ENCODE measurements at regions not wholly inside any gene's neighbourhood (a gene's known extent, or its start where the extent isn't known, plus 50 kb on each side); places are given as distances from the start of the nearest gene placed in this dataset.

DNA sequence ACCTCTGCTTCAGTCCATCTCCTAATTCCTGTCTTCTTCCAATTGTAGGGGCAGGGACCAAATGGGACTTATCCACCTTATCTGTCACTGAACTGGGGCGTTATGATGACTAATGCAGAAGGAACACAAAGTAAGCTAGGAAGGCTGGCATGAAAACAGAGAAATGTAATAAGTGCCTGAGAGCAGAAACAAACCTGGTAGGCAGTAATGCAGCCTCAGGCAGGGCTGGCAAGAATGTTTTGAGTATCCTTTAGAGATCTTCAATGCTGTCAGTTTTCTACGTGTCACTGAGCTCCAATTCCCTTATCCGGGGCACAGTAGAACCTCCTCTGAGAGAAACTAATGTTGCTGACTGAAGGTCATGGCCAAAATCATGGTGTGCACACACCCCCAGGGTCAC, 246.2 kb upstream of the TBL1XR1 start:
- Histone ChIP-seq H3K27ac (peak overlapping the region; percentile 58 to 87 (median 77)), H3K4me1 (peaks cover 7 to 64% (median 11%) of the 10 kb centered on the region in 3 donors), H3K4me3 (peak overlapping the region in 3 of 4 donors; percentile 5 to 55 (median 7)), H3K36me3 (no peaks in the 10 kb centered on the region), H3K9me3 (no peaks in the 10 kb centered on the region), H3K27me3 (no peaks in the 10 kb centered on the region)
- DNase-seq: no peak
- WGBS, 2 donors: 28 to 29% methylated on average over 3 of the region's 3 CpGs
- intact Hi-C loops (cut with DNase I): no loop called here
- TF ChIP-seq, protein P1, sequence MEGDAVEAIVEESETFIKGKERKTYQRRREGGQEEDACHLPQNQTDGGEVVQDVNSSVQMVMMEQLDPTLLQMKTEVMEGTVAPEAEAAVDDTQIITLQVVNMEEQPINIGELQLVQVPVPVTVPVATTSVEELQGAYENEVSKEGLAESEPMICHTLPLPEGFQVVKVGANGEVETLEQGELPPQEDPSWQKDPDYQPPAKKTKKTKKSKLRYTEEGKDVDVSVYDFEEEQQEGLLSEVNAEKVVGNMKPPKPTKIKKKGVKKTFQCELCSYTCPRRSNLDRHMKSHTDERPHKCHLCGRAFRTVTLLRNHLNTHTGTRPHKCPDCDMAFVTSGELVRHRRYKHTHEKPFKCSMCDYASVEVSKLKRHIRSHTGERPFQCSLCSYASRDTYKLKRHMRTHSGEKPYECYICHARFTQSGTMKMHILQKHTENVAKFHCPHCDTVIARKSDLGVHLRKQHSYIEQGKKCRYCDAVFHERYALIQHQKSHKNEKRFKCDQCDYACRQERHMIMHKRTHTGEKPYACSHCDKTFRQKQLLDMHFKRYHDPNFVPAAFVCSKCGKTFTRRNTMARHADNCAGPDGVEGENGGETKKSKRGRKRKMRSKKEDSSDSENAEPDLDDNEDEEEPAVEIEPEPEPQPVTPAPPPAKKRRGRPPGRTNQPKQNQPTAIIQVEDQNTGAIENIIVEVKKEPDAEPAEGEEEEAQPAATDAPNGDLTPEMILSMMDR (IDR thresholded peaks at IDR 0.05): no peak
- TF ChIP-seq POLR2A (IDR thresholded peaks at IDR 0.05): no peak

DNA sequence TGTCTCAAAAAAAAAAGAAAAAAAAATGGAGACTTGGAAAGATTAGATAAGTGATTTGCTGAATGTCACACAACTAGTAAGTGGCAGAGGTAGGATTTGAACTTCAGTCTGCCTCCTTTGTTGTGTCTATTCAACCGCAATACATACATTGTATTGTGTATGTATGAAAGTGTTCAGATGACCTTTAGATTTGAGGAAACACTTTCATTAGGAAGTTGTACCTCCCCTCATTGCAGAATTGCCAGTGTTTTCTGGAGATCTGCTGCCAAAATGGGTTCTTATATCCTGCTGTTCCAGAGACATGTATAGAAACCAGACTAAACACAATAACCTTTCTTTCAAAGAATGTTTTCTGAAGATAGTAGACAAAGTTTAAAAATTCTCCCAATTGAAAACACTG, 247.4 kb upstream of the TBL1XR1 start:
- WGBS, 2 donors: 89 to 95% methylated on average over 1 of the region's 1 CpG
- Histone ChIP-seq H3K4me1 (peaks cover 14 to 76% (median 23%) of the 10 kb centered on the region in 3 donors), H3K4me3 (no peak overlapping the region), H3K27ac (no peak overlapping the region), H3K9me3 (no peaks in the 10 kb centered on the region), H3K27me3 (no peaks in the 10 kb centered on the region), H3K36me3 (no peaks in the 10 kb centered on the region)
- intact Hi-C loops (cut with DNase I): no loop called here
- TF ChIP-seq, protein P1 (IDR thresholded peaks at IDR 0.05): no peak
- TF ChIP-seq POLR2A (IDR thresholded peaks at IDR 0.05): no peak
- no peak for DNase-seq

DNA sequence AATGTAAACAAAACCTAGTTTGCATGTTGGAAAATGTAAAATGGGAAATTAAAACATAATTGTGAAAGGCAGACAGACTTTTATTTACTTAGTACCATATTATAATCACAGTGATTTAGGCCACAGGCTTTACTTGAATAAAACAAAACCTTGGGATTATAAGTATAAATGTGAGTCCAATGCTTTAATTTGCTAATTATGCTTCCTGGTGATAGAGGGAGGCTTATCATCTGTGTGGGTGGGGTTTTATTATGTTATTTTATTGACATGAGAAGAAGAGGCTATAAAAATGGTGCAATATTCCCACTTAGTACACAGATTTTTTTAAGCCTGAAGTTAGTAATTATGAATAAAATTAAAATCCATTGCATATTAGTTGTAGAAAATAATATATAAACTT, 248.3 kb upstream of the TBL1XR1 start:
- no peak for DNase-seq
- H3K27ac ChIP-seq: peak overlapping the region in 1 of 4 donors; percentile 87
- TF ChIP-seq POLR2A (IDR thresholded peaks at IDR 0.05): no peak
- TF ChIP-seq, protein P1 (IDR thresholded peaks at IDR 0.05): no peak
- no peaks in the 10 kb centered on the region for H3K27me3 ChIP-seq
- no peak overlapping the region for H3K4me3 ChIP-seq
- peaks cover 12 to 78% (median 30%) of the 10 kb centered on the region in 3 donors for H3K4me1 ChIP-seq
- no peaks in the 10 kb centered on the region for H3K9me3 ChIP-seq
- no peaks in the 10 kb centered on the region for H3K36me3 ChIP-seq
- intact Hi-C loops (cut with DNase I): no loop called here

DNA sequence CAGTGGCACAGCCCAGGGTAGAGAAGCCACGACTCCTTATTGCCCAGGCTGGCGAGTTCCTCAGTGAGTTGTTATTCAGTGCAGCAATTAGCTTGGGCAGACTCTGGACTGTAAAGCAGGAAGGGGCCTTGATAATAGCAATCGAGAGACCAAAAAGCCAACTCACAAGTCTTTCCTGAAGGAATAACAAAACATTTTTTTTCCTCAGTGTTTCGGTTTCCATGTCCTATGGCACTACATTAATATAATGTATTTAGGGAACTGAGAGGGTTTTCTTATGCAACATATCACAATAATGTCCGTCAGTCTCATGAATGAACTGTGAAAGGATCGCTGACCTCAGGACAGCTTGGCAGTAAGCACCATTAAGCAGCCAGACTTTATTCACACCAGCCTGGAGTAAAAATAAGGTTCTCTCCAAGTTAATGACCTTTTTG, 248.9 kb upstream of the TBL1XR1 start:
- Histone ChIP-seq H3K4me3 (peak overlapping the region in 1 of 4 donors; percentile 9), H3K36me3 (no peaks in the 10 kb centered on the region), H3K4me1 (peaks cover 11 to 79% (median 36%) of the 10 kb centered on the region in 3 donors), H3K27ac (peak overlapping the region in 3 of 4 donors; percentile 53 to 87 (median 57)), H3K9me3 (no peaks in the 10 kb centered on the region), H3K27me3 (no peaks in the 10 kb centered on the region)
- intact Hi-C loops (cut with DNase I): no loop called here
- no peak for TF ChIP-seq POLR2A (IDR thresholded peaks at IDR 0.05)
- TF ChIP-seq, protein P1 (IDR thresholded peaks at IDR 0.05): no peak
- WGBS, 2 donors: 73 to 75% methylated on average over 6 of the region's 6 CpGs
- no peak for DNase-seq

DNA sequence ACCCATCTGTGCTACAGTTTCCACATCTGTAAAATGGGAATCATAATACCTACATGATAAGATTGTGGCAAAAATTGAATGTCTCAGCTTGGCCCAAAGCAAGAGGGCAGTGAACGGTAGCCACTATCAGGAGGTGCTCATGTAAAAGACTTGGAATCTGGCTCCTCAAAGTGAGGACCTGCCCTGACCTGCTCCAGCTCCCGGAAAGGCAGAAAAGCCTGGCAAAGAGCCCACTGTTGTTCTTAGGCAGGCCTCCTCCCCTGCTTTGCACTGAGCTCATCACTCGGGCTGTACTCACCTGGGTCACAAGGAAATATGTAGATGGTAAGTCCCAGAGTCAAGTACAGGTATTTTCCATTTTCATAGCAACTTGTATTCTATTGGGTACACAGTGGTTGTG, 250.7 kb upstream of the TBL1XR1 start:
- H3K36me3 ChIP-seq: no peaks in the 10 kb centered on the region
- no peaks in the 10 kb centered on the region for H3K27me3 ChIP-seq
- peak overlapping the region; percentile 78 to 89 (median 84) for H3K27ac ChIP-seq
- no peak overlapping the region for H3K4me3 ChIP-seq
- no peak for DNase-seq
- intact Hi-C loops (cut with DNase I): no loop called here
- H3K4me1 ChIP-seq: peaks cover 19 to 89% (median 47%) of the 10 kb centered on the region in 3 donors
- H3K9me3 ChIP-seq: no peaks in the 10 kb centered on the region
- TF ChIP-seq, protein P1 (IDR thresholded peaks at IDR 0.05): no peak
- no peak for TF ChIP-seq POLR2A (IDR thresholded peaks at IDR 0.05)
- WGBS, 2 donors: 28 to 54% methylated on average over 2 to 3 of the region's 3 CpGs
